ENCODE measurements at regions not wholly inside any gene's neighbourhood (a gene's known extent, or its start where the extent isn't known, plus 50 kb on each side); places are given as distances from the start of the nearest gene placed in this dataset.

GRCh38 chr13:99805361-99805760 is 166.2 kb downstream of the ZIC5 start:
- TF ChIP-seq ELF3 (CRISPR knock-in tag; IDR thresholded peaks at IDR 0.05) (no peak), YY1 (IDR thresholded peaks at IDR 0.05; ENCODE audit: insufficient read depth, insufficient replicate concordance, low read depth, low read length) (no peak), ZNF362 (CRISPR knock-in tag; IDR thresholded peaks at IDR 0.05; ENCODE audit: borderline replicate concordance) (no peak), TP53 (CRISPR knock-in tag; conservative IDR thresholded peaks at IDR 0.05) (no peak), NR1H2 (CRISPR knock-in tag; IDR thresholded peaks at IDR 0.05; ENCODE audit: borderline replicate concordance, low read depth) (no peak), CBX5 (CRISPR knock-in tag; IDR thresholded peaks at IDR 0.05; ENCODE audit: borderline replicate concordance) (no peak), ZXDC (CRISPR knock-in tag; IDR thresholded peaks at IDR 0.05) (no peak), ELF4 (CRISPR knock-in tag; IDR thresholded peaks at IDR 0.05; ENCODE audit: borderline replicate concordance) (no peak), POLR2AphosphoS5 (IDR thresholded peaks at IDR 0.05; ENCODE audit: low read depth, low read length) (no peak)
